NCI-H1417 (cell line): ENCODE measurements at regions not wholly inside any gene's neighbourhood (a gene's known extent, or its start where the extent isn't known, plus 50 kb on each side); places are given as distances from the start of the nearest gene placed in this dataset.

Experiments
- DNase-seq, 3 experiments: peaks; one replicate each; lab custom pipeline; 2025; lab: John Stamatoyannopoulos, UW

DNA sequence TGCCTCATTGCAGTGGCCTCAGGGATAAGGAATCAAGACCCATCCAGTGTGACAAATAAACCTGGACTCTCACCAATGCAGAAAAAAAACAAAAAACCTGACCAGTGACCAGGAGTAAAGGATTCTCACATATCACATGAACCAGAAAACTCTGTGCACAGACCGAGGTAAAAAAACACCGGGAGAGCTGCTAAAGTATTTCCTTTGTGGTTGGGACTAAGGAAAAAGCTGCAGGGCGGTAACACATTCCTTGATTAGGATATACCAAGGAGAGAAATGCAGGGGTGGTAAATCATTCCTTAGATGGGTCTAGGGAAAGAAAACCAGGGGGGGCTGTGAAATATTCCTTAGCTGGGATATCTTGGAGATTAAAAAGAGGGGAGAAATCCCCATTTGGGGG is 64.8 kb upstream of the ZNF85 start:
- no peak for DNase-seq

DNA sequence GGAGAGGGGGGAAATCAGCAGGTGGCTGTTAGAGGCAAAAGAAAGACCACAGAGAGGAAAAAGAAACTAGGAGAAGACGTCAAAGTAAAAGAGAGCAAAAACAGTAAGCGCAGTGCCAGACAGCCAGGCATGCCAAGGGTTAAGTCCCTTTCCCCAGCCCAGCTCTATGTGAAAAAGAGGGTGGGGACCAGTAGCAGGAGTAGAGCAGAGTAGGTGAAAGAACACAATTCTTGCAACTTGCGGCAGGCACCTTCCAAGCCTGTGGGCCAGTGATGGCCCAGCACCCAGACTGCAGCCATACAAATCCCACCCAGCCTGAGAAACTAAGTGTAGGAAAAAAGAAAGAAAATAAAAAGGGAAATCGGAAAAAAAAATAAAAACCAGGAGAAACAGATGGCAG is 64.2 kb upstream of the ZNF85 start:
- DNase-seq: no peak

- no peak for DNase-seq
Observed at GRCh38 chr19:20860339-20860738, 62.7 kb upstream of the ZNF85 start.

GRCh38 chr19:20863176-20863575 is 59.9 kb upstream of the ZNF85 start:
- peak in 1 of 3 experiments; percentile 3 for DNase-seq
